OCI-LY1 (cell line): ENCODE measurements at regions not wholly inside any gene's neighbourhood (a gene's known extent, or its start where the extent isn't known, plus 50 kb on each side); places are given as distances from the start of the nearest gene placed in this dataset.

ENCODE experiments used
- H2AFZ ChIP-seq: fragments of 200-600 bp; sonication (generic), shearing (Covaris generic); 2 replicates; pipeline ENCODE4 v1.6.0; 2014; ENCODE audit warnings: antibody characterized with exemption, mild to moderate bottlenecking, low read length
- H3F3A ChIP-seq: fragments of 200-600 bp; sonication (generic), shearing (Covaris generic); 2 replicates; pipeline ENCODE4 v1.6.0; 2014; ENCODE audit warnings: mild to moderate bottlenecking, antibody characterized with exemption, low read length, moderate library complexity; ENCODE audit not compliant: insufficient read depth
- H3K27ac ChIP-seq: fragments of 200-600 bp; sonication (generic); 2 replicates; pipeline ENCODE4 v1.5.1; 2014; ENCODE audit warnings: low read length, mixed run types, mild to moderate bottlenecking, low read depth; ENCODE audit not compliant: poor library complexity, severe bottlenecking
- H3K27me3 ChIP-seq: fragments of 200-600 bp; sonication (generic); 2 replicates; pipeline ENCODE4 v1.6.0; 2014; ENCODE audit warnings: antibody characterized with exemption, mild to moderate bottlenecking, low read length, moderate library complexity; ENCODE audit not compliant: insufficient read depth
- H3K36me3 ChIP-seq: fragments of 200-600 bp; sonication (generic); 2 replicates; pipeline ENCODE4 v1.6.1; 2014; ENCODE audit warnings: mild to moderate bottlenecking, antibody characterized with exemption, low read length, moderate library complexity, mixed read lengths; ENCODE audit not compliant: insufficient read depth
- H3K4me1 ChIP-seq: fragments of 200-600 bp; sonication (generic); 2 replicates; pipeline ENCODE4 v1.5.1; 2014; ENCODE audit warnings: mild to moderate bottlenecking, low read length, moderate library complexity; ENCODE audit not compliant: insufficient read depth, severe bottlenecking
- H3K4me2 ChIP-seq: fragments of 200-600 bp; sonication (generic), shearing (Covaris generic); 2 replicates; pipeline ENCODE4 v1.6.1; 2014; ENCODE audit warnings: low read length
- H3K4me3 ChIP-seq: fragments of 200-600 bp; sonication (generic); 2 replicates; pipeline ENCODE4 v1.5.1; 2014; ENCODE audit warnings: low read length, low read depth, mild to moderate bottlenecking, mixed read lengths; ENCODE audit not compliant: poor library complexity, severe bottlenecking
- H3K79me2 ChIP-seq: fragments of 200-600 bp; shearing (Covaris generic); 2 replicates; pipeline ENCODE4 v1.6.1; 2016; ENCODE audit warnings: mixed run types, low read length, mixed read lengths; ENCODE audit not compliant: insufficient read depth
- H3K9ac ChIP-seq: fragments of 200-600 bp; sonication (generic), shearing (Covaris generic); 2 replicates; pipeline ENCODE4 v1.6.1; 2014; ENCODE audit warnings: mild to moderate bottlenecking, low read length, mixed read lengths
- H3K9me2 ChIP-seq: fragments of 200-600 bp; sonication (generic), shearing (Covaris generic); 2 replicates; pipeline ENCODE4 v1.6.1; 2014; ENCODE audit warnings: low read depth, mild to moderate bottlenecking, low read length, mixed read lengths
- H3K9me3 ChIP-seq: fragments of 200-600 bp; shearing (Covaris generic); 2 replicates; pipeline ENCODE4 v1.6.1; 2014; ENCODE audit warnings: low read length, mixed read lengths
- H4K20me1 ChIP-seq: fragments of 200-600 bp; sonication (generic), shearing (Covaris generic); 2 replicates; pipeline ENCODE4 v1.6.0; 2016; ENCODE audit warnings: mild to moderate bottlenecking, low read length; ENCODE audit not compliant: insufficient read depth
- EZH2 ChIP-seq: fragments of 200-600 bp; sonication (generic), shearing (Covaris generic); IDR thresholded peaks from 2 replicates; pipeline ENCODE4 v1.8.0; 2017; ENCODE audit warnings: borderline replicate concordance, mixed run types, mild to moderate bottlenecking, antibody characterized with exemption, low read length, moderate library complexity, mixed read lengths
- TF ChIP-seq, protein P1 (sequence below): fragments of 200-600 bp; sonication (generic), shearing (Covaris generic); IDR thresholded peaks from 2 replicates; pipeline ENCODE4 v1.5.1; 2017; ENCODE audit warnings: mild to moderate bottlenecking, antibody characterized with exemption, low read length, moderate library complexity, mixed read lengths

GRCh38 chr7:41628901-41629300, 74.0 kb downstream of the INHBA start:
- Histone ChIP-seq H3K9me2 (no peaks in the 10 kb centered on the region), H3K4me1 (no peaks in the 10 kb centered on the region), H2AFZ (no peak overlapping the region), H3K9me3 (no peaks in the 10 kb centered on the region), H3K27ac (no peak overlapping the region), H4K20me1 (no peaks in the 10 kb centered on the region), H3K27me3 (no peaks in the 10 kb centered on the region), H3K9ac (no peak overlapping the region), H3K36me3 (no peaks in the 10 kb centered on the region), H3K79me2 (no peaks in the 10 kb centered on the region), H3F3A (no peaks in the 10 kb centered on the region), H3K4me2 (no peak overlapping the region), H3K4me3 (no peak overlapping the region)
- TF ChIP-seq, protein P1, sequence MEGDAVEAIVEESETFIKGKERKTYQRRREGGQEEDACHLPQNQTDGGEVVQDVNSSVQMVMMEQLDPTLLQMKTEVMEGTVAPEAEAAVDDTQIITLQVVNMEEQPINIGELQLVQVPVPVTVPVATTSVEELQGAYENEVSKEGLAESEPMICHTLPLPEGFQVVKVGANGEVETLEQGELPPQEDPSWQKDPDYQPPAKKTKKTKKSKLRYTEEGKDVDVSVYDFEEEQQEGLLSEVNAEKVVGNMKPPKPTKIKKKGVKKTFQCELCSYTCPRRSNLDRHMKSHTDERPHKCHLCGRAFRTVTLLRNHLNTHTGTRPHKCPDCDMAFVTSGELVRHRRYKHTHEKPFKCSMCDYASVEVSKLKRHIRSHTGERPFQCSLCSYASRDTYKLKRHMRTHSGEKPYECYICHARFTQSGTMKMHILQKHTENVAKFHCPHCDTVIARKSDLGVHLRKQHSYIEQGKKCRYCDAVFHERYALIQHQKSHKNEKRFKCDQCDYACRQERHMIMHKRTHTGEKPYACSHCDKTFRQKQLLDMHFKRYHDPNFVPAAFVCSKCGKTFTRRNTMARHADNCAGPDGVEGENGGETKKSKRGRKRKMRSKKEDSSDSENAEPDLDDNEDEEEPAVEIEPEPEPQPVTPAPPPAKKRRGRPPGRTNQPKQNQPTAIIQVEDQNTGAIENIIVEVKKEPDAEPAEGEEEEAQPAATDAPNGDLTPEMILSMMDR, result no peak
- no peak for TF ChIP-seq EZH2

DNA sequence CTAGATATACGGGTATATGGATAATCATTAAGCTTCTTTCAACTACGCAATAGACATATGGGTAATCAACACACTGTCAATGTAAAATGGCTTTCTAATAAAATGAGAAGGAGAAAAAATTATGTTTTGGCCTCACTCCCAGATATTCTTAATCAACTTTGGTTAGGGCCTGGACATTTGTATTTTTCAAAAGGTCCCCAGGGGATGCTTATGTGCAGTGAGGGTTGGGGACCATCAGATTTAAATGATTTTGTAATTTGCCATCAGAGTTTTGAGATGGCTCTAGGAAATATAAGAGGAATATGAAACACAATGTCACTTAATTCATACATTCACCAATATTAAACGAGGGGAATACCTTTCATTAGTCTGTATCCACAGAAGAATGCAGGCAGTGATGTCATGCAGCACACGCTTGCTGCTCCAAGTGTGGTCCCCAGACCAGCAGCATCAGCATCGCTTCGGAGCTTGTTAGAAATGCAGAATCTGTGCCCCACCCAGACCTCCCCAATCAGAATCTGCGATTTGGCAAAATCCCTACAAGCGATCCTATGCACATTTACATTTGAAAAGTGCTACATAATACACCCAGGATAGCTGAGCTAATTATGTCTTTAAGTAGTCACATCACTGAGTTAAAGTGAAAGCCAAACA, 75.1 kb downstream of the INHBA start:
- Histone ChIP-seq H3F3A (no peaks in the 10 kb centered on the region), H3K9me3 (no peaks in the 10 kb centered on the region), H3K4me3 (no peak overlapping the region), H4K20me1 (no peaks in the 10 kb centered on the region), H3K4me1 (no peaks in the 10 kb centered on the region), H3K27me3 (no peaks in the 10 kb centered on the region), H3K36me3 (no peaks in the 10 kb centered on the region), H3K9me2 (no peaks in the 10 kb centered on the region), H3K27ac (no peak overlapping the region), H2AFZ (no peak overlapping the region), H3K9ac (no peak overlapping the region), H3K4me2 (no peak overlapping the region), H3K79me2 (no peaks in the 10 kb centered on the region)
- no peak for TF ChIP-seq EZH2
- TF ChIP-seq, protein P1, result no peak

DNA sequence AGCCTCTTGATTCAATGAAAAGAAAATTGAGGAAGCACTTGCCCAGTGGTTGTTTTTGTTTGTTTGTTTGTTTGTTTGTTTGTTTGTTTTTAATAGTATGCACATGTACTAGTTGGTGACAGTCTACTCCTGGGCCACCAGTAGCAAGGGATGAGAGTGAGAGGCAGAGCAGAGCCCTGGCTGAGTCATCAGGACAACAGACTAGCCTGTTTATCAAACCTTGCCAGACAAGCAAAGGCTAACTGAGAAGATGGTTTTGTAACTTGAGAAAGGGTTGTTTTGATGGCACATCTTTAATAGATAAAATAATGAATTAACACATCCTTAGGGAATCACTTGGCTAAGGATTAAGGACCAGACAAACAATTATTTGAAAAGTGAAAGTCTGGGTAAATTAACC, 78.1 kb downstream of the INHBA start:
- TF ChIP-seq EZH2, result no peak
- TF ChIP-seq, protein P1, result no peak
- Histone ChIP-seq H2AFZ (no peak overlapping the region), H3K79me2 (no peaks in the 10 kb centered on the region), H3K36me3 (no peaks in the 10 kb centered on the region), H3K27ac (no peak overlapping the region), H3K9me3 (no peaks in the 10 kb centered on the region), H4K20me1 (no peaks in the 10 kb centered on the region), H3K9ac (no peak overlapping the region), H3K27me3 (no peaks in the 10 kb centered on the region), H3K4me2 (no peak overlapping the region), H3F3A (no peaks in the 10 kb centered on the region), H3K4me3 (no peak overlapping the region), H3K4me1 (no peaks in the 10 kb centered on the region), H3K9me2 (no peaks in the 10 kb centered on the region)
